ENCODE measurements at regions not wholly inside any gene's neighbourhood (a gene's known extent, or its start where the extent isn't known, plus 50 kb on each side); places are given as distances from the start of the nearest gene placed in this dataset.

DNA sequence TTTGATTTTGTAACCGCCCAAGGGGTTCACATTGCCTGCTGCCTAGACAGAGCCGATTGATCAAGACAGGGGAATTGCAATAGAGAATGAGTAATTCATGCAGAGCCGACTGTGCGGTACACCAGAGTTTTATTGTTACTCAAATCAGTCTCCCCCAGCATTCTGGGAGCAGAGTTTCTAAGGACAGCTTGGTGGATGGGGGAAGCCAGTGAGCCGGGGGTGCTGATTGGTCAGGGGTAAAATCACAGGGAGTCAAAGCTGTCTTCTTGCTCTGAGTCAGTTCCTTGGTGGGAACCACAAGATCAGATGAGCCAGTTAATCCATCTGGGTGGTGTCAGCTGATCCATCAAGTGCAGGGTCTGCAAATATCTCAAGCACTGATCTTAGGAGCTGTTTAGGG is 60.0 kb upstream of the EZR start:
- no peak for ATAC-seq (ENCODE audit: insufficient number of reproducible peaks, low FRiP score, low read depth)
- TF ChIP-seq CTCF (IDR thresholded peaks at IDR 0.05): no peak

GRCh38 chr6:158877716-158878115 is 58.5 kb upstream of the EZR start:
- Histone ChIP-seq H3K4me1 (ENCODE audit: control insufficient read depth in 1 of 2, low read depth in 2 of 2) (no peaks in the 10 kb centered on the region), H3K27me3 (replicated peaks; ENCODE audit: insufficient read depth) (no peaks in the 10 kb centered on the region), H3K36me3 (no peaks in the 10 kb centered on the region), H3K9me3 (no peaks in the 10 kb centered on the region), H3K4me3 (no peak overlapping the region), H3K27ac (no peak overlapping the region)
- TF ChIP-seq CTCF (IDR thresholded peaks at IDR 0.05): no peak
- ATAC-seq (ENCODE audit: insufficient number of reproducible peaks, low FRiP score, low read depth) (no peak), DNase-seq (ENCODE audit: low spot score) (no peak)

More for the DNA sequence above, 60.0 kb upstream of the EZR start:
- no peaks in the 10 kb centered on the region for H3K36me3 ChIP-seq
- H3K4me3 ChIP-seq: no peak overlapping the region
- H3K27ac ChIP-seq: no peak overlapping the region
- no peaks in the 10 kb centered on the region for H3K9me3 ChIP-seq
- no peaks in the 10 kb centered on the region for H3K27me3 ChIP-seq (replicated peaks; ENCODE audit: insufficient read depth)
- H3K4me1 ChIP-seq (ENCODE audit: control insufficient read depth in 1 of 2, low read depth in 2 of 2): no peaks in the 10 kb centered on the region
- no peak for DNase-seq (ENCODE audit: low spot score)

DNA sequence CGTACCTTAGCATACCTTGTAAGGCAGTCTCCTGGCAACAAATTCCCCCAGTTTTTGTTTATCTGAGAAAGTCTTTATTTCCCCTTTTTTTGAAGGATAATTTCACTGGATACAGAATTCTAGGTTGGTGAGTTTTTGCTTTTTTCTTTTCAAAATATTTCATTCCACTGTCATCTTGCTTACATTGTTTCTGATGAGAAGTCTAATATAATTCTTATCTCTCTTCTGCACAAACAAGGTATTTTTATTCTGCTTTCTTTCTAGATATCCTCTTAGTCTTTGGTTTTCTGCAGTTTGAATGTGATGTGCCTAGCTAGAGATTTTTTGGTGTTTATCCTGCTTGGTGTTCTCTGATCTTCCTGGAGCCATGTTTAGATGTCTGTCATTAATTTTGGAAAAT is 57.7 kb upstream of the EZR start:
- ATAC-seq (ENCODE audit: insufficient number of reproducible peaks, low FRiP score, low read depth) (no peak), DNase-seq (ENCODE audit: low spot score) (no peak)
- Histone ChIP-seq H3K27me3 (replicated peaks; ENCODE audit: insufficient read depth) (no peaks in the 10 kb centered on the region), H3K36me3 (no peaks in the 10 kb centered on the region), H3K9me3 (no peaks in the 10 kb centered on the region), H3K4me1 (ENCODE audit: control insufficient read depth in 1 of 2, low read depth in 2 of 2) (no peaks in the 10 kb centered on the region), H3K4me3 (no peak overlapping the region), H3K27ac (no peak overlapping the region)
- no peak for TF ChIP-seq CTCF (IDR thresholded peaks at IDR 0.05)

GRCh38 chr6:158870649-158870957 is 51.4 kb upstream of the EZR start:
- no peak overlapping the region for H3K4me3 ChIP-seq
- H3K4me1 ChIP-seq (ENCODE audit: control insufficient read depth in 1 of 2, low read depth in 2 of 2): peaks cover 0 to 8% of the 10 kb centered on the region in 2 donors
- DNase-seq (ENCODE audit: low spot score) (no peak), ATAC-seq (ENCODE audit: insufficient number of reproducible peaks, low FRiP score, low read depth) (no peak)
- H3K9me3 ChIP-seq: no peaks in the 10 kb centered on the region
- no peak for TF ChIP-seq CTCF (IDR thresholded peaks at IDR 0.05)
- H3K27me3 ChIP-seq (replicated peaks; ENCODE audit: insufficient read depth): no peaks in the 10 kb centered on the region
- H3K36me3 ChIP-seq: no peaks in the 10 kb centered on the region
- H3K27ac ChIP-seq: no peak overlapping the region

GRCh38 chr6:158869826-158870648 is 50.9 kb upstream of the EZR start:
- Histone ChIP-seq H3K27me3 (replicated peaks; ENCODE audit: insufficient read depth) (no peaks in the 10 kb centered on the region), H3K4me1 (ENCODE audit: control insufficient read depth in 1 of 2, low read depth in 2 of 2) (peaks cover 0 to 8% of the 10 kb centered on the region in 2 donors), H3K4me3 (peak overlapping the region; percentile 76), H3K9me3 (no peaks in the 10 kb centered on the region), H3K27ac (no peak overlapping the region), H3K36me3 (no peaks in the 10 kb centered on the region)
- TF ChIP-seq CTCF (IDR thresholded peaks at IDR 0.05): no peak
- ATAC-seq (ENCODE audit: insufficient number of reproducible peaks, low FRiP score, low read depth) (peak; percentile 68), DNase-seq (ENCODE audit: low spot score) (peak; percentile 54)
